GOT3 (cell line): ENCODE measurements at regions not wholly inside any gene's neighbourhood (a gene's known extent, or its start where the extent isn't known, plus 50 kb on each side); places are given as distances from the start of the nearest gene placed in this dataset.

ENCODE experiments used
- DNase-seq: peaks from one replicate; lab custom pipeline; 2025; ENCODE audit warnings: mixed read lengths; lab: John Stamatoyannopoulos, UW

DNA sequence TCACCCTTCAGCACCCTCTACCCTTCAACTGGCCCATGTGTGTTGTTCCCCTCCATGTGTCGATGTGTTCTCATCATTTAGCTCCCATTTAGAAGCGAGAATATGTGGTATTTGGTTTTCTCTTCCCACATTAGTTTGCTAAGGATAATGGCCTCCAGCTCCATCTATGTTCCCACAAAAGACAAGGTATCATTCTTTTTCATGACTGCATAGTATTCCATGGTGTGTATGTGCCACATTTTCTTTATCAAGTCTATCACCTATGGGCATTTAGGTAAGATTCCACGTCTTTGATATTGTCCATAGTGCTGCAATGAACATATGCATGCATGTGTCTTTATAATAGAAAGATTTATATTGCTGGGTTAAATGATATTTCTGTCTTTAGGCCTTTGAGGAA, 325.1 kb upstream of the ADAMTS16 start:
- DNase-seq = no peak

DNA sequence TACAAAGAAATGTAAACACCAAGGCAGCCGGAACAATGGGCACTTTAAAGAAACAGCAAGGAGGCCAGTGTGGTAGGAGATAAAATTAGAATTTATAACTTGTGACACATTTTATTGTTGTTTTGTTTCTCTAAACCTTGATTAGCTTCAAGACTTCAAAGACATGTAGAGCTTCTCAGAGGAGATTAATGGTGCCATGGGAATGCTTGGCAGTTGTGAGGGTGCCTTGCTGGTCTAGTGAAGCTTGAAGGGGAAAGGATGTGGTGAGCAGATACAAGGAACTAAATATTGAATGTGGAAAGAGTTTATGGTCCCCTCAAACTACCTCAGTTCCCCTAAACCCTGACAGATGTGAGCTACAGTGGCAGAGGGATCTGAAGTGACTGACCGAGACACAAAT, 322.4 kb upstream of the ADAMTS16 start:
- DNase-seq = no peak

DNA sequence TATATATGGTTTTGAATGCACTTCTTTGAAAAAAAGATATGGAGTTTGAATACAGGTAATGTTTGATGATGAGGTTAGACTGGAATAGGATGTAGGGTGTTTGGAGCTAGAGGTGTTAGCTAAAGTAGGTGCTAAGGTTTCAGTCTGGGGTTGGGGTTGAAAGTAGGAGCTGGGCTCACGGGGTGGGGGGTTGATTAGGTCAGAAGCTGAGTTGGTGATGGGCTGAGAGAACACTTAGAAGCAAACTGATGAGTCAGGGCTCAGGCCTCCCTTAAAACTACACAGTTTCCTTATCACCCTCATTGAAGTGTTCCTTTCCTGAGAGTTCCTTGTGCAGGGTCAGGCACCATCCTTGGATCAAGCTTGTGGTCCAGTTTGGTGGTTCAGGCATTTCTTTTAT, 308.8 kb upstream of the ADAMTS16 start:
- DNase-seq = no peak

DNA sequence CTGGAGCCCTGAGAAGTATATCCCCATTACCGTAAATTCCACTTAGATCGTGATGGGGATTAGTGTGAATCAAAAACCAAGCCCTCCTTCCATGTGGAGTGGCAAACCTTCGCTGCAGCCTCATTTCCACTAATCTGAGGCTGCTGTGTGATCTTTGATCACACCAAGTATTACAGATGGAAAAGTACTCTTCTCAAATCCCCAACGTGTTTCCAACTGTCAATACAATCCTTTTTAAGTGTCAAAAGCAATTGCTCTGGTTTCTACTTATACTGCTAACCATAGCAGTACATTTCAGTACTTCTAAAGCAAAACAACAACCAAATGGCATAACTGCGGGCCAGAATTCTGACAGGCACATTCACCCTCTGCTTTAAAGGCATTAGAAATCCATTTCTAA, 307.7 kb upstream of the ADAMTS16 start:
- DNase-seq = no peak

DNA sequence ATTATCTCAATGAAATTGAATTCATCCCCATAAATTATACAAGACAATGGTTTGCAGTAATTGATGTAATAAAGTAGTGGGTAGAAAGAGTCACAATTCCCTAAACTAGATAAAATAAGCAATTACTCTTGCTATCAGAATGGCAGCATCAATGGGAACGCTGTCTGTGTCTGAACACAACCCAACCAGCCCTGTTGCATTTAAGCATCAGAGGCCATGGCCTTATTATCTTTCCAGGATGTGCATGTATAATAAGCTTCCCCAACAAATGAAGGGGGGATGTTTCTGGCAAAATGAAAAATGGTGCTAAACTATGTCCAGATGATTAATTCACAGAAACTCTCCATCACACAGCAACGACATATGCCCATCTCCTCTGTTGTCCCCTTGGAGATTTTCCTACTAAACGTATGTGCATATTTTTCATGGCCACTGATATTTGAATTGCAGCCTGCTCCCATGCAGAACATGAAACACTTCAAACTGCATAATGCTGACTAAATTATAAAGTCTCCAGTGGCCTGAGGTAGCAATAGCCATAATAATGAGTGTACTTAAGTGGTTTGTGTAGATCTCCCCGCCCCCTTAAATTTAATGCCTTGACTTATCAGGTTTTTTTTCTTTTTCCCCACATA, 306.9 kb upstream of the ADAMTS16 start:
- no peak for DNase-seq

DNA sequence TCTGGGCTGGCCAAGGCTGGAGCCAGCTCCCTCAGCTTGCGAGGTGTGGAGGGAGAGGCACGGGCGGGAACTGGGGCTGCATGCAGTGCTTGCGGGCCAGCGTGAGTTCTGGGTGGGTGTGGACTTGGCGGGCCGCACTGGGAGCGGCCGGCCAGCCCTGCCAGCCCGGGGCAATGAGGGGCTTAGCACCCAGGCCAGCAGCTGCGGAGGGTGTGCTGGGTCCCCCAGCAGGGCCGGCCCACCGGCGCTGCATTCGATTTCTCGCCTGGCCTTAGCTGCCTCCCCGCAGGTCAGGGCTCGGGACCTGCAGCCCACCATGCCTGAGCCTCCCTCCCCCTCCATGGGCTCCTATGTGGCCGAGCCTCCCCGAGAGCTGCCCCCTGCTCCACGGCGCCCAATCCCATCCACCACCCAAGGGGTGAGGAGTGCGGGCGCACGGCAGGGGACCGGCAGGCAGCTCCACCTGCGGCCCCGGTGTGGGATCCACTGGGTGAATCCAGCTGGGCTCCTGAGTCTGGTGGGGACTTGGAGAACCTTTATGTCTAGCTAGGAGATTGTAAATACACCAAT, 302.6 kb upstream of the ADAMTS16 start:
- DNase-seq = no peak

DNA sequence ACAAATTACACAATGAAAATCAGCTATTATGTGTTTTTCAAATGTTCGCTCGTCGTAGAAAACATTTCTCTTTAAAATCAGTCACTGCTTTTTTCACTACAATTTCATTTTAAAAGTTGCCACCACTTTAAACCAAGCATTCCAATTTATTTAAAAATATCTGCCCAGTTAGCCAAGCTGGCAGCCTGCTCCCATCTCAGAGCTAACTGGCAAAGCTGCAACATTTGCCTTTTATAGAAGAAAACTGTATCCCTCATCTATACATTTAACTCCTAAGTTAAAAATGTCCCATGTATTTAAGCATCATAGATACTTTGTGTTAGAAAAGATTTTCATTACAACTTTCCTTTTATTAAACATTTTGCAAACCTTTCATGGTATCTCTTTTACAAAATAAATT, 294.9 kb upstream of the ADAMTS16 start:
- no peak for DNase-seq

DNA sequence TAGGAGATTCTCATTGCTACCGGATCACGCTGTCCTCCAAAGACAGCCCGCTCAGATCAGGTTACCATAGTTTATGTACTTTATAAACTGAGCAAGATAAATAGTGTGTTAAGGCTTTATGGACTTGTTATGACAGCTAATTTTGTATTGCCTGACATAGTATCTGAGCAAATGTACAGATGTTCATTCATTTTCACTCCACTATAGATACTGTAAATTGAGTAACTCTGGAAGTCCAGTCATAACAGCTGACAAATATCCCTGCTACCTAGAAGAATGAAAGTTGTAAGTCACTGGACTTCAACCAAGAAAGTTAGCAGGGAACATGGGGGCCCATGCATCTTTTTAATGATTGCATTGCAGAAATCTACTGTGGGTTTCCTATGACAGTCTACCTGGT, 292.4 kb upstream of the ADAMTS16 start:
- no peak for DNase-seq

DNA sequence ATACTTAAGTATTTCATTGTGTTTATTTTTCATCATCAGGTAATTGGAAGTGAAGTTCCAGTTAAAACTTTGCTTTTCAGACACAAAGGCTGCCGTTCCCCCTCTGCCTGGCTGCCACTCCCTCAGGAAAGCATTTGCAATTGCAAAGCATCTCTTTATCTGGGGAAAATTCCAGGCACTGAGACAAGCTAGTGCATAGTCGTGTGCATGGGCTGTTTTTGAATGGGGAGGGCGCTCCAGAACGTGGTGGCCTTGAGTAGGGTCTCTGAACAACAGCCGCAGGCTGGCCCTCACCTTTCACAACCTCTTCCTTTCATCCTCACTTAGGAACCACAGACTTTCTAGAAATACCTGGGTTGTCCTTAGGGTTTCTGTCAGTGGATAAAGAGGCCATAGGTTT, 285.1 kb upstream of the ADAMTS16 start:
- no peak for DNase-seq

DNA sequence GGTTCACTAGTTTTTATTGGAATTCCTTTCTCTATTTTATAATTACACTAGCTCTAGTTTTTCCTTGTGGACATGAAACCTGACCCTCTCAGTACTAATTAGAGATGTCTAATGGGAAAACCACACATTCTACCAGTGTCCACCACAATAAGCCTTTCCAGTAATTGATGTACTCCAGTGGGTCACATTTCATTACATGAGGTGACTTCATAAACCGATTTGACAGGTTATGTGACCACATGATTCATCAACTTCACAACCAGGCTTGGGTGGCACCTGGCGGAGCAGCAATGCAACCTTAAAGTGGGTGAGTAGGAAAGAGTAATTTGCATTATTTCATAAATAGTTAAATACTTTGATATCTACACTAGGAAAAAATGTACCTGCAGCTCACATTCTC, 284.2 kb upstream of the ADAMTS16 start:
- no peak for DNase-seq

DNA sequence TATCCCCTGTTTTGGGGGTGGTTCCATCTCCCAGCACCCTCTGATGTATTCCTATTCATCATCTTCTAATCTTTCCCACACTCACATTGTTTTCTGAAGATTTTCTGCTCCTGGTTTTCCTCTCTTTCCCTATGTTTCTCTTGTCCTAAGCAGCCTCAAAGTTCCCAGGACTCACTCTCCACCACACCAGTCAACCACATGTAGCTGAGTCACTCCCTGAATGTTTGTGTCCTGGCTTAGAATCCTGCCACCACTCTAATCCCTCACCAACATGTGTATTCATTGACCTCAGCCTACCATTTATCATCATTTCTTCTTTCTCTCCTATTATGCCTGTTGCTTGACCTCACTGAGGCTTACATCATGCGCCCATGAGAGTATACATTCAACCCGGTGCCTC, 282.4 kb upstream of the ADAMTS16 start:
- DNase-seq = no peak

DNA sequence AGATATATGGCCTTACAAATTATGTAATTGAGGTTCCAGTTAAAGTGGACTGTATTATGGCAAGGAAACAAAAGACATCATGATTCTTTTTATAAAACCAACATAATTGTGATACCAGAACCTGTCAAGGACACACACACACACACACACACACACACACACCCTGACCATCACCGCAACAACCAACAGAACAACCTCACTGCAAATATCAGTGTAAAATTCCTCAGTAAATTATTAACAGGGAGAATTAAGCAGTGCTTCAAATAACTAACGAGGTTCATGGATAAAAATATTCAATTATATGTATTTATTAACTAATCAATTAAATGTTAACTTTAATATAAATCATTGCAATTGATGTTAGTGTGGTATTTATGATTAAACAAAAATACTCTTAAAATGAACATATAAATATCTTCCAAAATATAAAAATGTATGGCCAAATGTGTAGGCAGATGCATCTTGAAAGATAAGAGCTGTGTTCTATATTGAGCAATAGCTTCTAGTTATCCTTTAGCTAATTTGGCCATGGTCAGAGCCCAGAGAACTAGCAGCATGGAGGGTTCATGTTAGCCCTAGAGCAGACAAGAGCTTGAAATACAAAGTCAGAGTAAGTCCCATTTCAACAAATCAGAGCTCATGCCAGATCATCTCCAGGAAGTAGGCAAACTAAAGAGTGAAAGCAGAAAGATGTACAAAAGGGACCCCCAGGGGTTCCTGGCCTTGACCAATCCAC, 280.5 kb upstream of the ADAMTS16 start:
- no peak for DNase-seq

DNA sequence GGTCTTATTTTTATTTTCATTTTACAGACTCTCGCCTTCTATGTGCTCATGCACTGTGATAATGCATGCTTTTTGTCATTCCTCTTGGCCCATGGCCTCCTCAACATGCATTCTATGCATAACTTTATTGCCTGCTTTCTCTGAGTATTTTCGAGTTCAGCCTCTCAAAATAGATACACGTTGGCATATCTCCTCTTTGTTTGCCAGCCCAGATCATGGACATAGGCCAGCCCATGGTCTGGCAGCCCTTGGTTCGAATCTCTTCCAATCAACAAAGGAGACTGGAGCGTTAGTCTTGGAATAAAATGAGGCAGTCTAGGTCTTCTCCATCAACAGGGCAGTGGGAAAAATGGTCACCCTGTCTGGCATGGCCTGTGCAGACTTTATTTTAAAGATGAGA, 279.5 kb upstream of the ADAMTS16 start:
- no peak for DNase-seq

DNA sequence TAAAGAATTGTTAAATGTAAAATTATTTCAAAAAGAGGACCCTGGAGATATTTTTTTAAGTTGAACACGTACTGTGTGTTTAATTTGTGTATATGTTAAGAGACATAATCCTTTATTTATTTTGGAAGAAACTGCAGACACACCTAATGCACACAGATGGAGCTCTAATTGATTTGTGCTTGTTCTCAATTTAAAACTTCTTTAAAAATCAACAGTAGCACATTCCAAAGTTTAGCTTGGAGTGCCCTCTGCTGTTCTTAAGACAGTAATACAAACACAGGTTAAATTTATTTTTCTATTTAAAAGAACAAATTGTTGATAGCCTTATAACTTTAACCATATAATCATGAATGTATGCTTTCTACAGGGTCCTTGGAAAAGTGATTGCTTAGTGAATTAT, 277.6 kb upstream of the ADAMTS16 start:
- no peak for DNase-seq

DNA sequence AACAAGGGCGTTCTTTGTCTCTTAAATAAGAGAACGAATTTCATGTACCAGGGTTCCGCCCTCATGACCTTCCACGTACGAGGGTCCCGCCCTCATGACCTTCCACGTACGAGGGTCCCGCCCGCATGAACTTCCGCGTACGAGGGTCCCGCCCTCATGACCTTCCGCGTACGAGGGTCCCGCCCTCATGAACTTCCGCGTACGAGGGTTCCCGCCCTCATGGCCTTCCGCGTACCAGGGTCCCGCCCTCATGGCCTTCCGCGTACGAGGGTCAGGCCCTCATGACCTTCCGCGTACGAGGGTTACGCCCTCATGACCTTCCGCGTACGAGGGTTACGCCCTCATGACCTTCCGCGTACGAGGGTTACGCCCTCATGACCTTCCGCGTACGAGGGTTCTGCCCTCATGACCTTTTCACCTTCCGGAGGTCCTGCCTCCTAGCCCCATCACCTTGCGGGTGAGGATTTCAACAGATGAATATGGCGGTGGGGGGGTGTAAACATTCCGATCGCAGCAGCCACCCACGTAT, 273.9 kb upstream of the ADAMTS16 start:
- no peak for DNase-seq

DNA sequence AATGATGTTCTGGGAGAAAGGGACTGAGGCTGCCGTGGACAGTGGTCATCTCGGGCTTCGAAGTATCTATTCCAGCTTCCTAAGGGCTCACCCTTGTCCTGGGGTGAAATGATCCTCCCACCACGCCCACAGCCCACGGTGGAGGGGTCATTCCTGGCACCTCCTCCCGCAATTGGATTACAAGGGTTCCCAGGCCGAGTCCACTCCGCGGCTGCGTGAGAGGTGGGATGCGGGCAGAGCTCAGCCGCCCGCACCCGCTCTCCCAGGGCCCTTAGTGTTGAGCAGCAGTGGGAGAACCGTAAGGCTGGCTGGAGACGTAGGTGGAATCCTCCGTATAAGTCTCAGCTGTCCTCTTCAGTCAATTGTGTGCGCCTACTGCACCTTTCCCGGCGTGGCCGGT, 273.3 kb upstream of the ADAMTS16 start:
- DNase-seq = no peak

DNA sequence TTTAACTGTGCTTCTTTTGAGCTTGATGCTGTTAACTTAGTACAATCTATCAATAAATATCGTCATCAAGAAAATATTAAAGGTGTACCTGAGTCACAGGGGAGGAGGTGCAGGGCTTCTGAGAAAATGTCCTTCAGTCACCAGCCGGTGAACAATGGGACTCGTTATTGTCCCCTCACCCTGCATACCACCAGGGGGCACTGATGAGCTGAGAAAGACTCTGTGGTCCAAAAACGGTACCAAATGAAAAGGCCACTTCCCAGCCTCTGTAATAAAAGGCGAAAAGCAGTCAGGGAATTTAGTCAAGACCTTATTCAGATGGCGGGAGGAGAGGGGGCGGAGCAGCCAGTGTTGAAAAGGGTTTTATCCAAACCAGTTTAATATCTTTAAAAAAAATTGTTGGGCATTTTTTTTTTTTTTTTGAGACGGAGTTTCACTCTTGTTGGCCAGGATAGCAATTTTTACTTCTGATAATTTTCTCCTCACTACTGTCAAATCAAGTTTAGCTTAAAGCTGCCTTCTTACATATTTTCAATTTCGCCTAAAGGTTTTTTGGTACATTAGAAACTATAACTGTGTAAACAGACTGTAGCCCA, 271.9 kb upstream of the ADAMTS16 start:
- DNase-seq = no peak

DNA sequence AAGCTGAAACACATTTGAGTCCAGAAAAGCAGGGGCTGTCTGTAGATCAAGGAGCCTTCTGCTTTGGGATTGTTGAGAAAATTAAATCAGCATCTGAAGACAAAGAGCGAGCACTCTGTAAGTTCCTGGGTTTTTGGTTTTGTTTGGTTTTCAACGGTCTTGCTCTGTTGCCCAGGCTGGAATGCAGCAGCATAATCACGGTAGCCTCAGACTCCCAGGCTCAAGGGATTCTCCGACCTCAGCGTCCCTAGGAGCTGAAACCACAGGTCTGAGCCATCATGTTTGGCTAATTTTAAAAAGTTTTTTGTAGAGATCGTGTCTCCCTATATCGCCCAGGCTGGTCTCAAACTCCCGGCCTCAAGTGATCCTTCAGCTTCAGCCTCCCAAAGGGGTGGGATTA, 266.5 kb upstream of the ADAMTS16 start:
- DNase-seq = no peak

DNA sequence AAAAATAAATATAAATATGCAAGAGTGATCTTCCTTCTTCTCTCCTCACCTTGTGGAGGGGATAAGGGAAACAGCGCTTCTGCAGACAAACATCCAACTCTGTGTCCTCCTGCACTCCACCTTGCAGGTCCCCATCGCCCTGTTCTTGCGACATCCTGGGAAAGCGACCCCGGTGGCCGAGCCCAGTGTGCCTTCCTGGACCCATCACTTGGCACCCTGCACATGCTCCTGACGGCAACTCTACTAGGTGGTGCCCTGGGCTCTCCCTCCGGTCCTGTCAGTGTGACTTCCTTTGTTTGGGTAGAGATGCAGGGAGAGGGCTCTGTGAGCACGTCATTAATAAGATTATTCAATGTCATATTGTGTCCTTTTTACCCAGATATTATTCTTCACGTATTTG, 266.0 kb upstream of the ADAMTS16 start:
- DNase-seq = no peak

DNA sequence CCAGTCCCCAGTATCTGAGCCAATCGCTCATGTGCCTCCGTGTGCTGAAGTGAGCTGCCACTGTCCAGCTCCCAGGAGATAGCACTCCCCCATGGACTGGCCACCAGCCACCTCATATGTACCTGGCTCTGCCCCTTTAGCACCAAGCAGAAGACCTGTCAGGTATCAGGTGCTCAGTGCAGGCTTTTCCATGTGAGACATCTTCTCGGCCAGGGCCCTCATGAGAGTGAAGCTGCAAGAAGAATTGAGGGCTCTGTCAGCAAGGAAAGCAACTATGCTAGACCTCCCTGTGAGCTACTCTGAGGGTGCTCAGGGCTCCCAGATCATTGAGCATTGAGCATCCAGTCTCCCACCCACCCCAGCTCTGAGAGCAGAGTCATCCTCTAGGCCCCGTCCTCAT, 264.2 kb upstream of the ADAMTS16 start:
- DNase-seq = no peak

DNA sequence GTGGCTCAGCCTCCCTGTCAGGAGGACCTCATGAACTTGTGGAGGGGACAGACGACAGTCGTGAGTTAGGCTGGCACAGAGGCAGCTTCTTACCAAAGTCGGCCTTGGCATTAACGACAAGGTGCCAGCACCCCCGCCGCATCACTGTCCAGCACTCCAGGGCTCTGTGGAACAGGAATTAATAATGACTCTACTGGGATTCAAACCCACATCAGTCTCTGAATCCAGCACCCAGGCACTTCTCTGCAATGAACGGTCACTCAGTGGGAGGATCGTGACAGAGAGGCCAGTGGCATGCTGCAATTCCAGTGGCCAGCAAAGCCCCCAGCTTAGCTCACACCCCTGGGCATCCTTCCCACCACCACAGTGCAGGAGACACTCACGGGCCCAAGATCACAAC, 263.3 kb upstream of the ADAMTS16 start:
- no peak for DNase-seq

DNA sequence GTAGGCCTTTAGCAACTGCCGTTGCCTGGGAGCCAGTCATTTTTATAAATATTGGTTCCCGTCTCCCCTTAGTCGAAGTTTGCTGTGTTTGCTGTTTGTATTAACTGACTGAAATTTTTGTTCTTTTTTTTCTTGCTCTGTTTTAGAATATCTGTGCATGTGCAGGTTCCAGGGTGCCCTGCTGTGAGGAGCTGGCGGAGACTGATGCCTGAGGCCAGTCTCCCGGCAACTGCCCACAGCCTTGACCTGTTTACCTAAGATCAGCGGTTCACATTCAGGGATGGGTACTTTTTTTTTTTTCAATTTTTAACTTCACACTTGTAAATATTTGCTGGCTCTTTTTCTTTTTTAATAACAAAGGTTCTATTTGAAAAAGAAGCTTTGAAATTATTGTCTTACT, 262.6 kb upstream of the ADAMTS16 start:
- DNase-seq = no peak

DNA sequence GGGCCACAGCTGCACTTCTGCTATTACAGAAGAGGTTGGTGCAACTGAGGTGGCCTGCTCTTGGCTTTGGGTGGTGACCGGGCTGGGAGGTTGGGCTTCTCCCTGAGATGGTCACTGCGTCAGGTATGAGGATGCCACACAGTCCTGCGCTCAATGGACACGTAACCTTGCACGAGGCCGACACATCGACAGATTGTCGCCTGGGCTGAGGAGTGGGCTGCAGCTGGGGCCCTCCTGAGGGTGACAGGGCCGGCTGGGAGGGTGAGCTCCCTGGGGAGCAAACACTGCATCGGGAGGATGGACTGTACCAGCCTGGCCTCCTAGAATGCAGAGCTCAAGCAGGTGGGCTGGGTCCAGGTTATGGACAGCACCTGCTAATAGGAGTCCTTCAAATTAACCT, 261.1 kb upstream of the ADAMTS16 start:
- no peak for DNase-seq
